GM19238 (cell line): ENCODE measurements at regions not wholly inside any gene's neighbourhood (a gene's known extent, or its start where the extent isn't known, plus 50 kb on each side); places are given as distances from the start of the nearest gene placed in this dataset.
A peak's percentile ranks its signal among the peaks of the same experiment; 100 is the strongest.
"Not testable (repeated sequence)": the region's sequence is repeated elsewhere in the genome, so short reads cannot be mapped to it uniquely, and the experiment has no call there.

Experiments used
- DNase-seq: peaks from one replicate; pipeline ENCODE4 v3.0.0; 2011; ENCODE audit warnings: low spot score; ENCODE audit not compliant: insufficient read length

DNA sequence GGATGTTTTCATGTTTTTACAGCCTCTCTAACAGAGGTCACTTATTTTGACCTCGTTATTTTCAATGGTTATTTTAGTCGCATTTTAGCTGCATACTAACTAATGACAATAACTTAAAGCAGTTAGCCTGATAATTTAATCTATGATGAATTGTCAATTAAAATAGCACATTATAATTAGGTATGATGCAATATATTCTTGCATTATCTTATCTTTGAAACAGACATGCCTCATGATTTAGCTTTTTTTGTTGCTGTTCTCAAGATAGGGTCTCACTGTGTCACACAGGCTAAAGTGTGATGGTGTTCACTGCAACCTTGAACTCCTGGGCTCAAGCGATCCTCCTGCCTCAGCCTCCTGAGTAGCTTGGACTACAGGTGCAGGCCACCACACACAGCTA is 126.4 kb downstream of the KBTBD2 start:
- DNase-seq: no peak

DNA sequence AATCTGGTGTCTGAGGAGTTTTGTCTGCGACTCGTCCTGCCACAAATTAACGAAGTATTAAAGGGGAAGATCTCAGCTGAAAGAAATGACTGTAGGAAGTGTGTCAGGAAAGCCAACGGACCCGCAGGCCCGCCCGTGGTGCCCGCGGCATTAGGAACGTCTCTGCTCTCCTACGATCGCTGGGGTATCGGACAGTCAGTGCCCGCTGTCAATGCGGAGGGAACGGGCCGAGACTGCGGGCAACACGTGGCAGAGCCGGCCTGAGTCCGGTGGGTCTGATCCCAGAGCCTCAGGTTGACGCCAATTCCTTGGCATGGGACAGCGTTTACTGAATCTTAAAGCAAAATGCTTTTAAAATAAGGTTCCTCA is 128.7 kb downstream of the KBTBD2 start:
- DNase-seq: no peak

DNA sequence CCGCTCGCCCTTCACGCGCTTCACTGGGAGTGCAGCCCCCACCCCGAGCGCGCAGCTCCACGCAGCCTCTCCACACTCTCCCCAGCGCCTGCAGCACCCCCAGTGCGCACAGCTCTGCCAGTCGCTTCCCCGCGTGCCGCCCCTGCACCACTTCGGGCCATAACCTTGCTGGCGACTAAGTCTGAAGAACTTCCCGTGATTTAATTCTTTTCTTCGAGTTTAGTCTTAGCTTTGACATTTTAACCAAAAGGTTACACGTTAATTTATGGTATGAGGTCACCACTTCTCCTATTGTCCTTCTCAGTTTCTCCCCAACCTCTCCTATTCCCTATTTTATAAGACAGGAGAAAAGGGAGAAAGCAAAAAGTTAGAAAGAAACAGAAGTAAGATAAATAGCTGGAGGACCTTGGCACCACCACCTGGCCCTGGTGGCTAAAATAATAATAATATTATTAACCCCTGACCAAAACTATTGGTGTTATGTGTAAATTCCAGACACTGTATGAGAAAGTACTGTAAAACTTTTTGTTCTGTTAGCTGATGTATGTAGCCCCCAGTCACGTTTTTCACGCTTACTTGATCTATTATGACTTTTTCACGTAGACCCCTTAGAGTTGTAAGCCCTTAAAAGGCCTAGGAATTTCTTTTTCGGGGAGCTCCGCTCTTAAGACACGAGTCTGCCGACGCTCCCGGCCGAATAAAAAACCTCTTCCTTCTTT is 129.2 kb downstream of the KBTBD2 start:
- not testable (repeated sequence) for DNase-seq

DNA sequence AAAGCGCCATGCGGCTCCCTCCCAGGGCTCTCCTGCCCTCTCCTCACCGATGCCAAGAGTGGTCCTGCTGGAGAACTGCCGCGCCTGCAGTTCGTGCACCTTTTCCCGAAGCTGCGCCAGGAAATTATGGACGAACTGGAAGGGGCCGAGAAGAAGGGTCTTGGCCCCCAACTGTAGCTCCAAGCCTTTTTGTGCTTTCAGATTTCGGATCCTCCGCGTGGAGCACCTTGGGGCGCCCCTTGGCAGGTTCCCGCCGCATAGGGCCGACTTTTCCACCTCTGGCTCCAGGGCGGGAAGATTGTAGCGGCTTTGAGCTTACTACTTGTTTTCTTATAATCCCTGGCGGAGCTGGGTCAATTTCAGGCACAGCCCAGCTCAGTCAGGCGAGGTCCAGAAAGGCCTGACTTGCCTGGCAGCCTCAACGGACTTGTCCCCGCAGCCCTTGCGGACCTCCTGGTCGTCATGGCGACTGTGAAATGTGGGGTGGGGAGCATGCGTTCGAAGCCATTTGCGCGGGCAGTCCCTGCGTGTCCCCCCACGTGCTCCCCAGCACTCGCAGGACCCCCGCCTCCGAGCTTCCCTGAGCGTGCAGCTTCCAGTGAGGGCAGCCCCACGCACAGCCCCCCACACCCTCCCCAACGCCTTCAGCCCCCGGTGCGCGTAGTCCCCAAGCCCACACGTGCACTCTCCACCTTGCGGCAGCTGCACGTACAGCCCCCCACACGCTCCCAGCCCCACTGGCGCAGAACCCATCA is 129.9 kb downstream of the KBTBD2 start:
- DNase-seq: no peak

DNA sequence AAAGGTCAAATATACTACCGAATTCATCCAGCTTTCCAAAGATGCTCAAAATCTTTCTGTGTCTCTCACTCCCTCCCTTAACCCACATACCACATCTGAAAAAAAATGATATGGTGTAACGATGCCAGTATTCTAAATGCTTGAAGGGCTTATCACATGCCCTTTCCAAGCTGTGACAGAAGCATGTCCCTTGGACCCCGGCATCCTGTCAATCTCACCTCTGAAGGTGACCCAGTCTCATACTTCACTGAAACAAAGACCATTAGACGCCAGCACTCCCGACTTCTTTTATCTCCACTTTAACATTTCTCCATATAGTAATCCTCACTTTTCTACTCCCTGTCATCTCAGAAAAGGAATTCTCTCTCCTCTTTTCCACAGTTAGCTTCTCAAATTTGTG is 130.8 kb downstream of the KBTBD2 start:
- DNase-seq: not testable (repeated sequence)

DNA sequence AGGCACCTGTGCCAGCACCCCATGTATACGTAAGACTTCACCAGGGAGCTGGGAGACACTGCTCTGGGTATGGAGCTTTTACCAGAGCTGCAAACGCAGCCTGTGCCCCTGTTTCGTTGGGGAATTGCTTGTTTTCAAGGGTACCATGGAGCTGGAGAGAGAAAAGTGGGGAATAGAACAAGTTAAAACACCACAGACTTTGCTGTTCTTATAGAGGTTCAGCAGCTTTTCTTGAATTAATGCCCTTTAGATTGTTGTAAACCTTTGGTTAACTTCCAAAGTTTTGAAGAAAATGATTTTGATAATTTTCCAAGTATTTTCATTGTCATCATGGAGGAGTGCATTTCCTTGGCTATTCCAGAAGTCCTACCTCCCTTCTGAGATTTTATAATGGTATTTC is 131.7 kb downstream of the KBTBD2 start:
- DNase-seq: not testable (repeated sequence)

DNA sequence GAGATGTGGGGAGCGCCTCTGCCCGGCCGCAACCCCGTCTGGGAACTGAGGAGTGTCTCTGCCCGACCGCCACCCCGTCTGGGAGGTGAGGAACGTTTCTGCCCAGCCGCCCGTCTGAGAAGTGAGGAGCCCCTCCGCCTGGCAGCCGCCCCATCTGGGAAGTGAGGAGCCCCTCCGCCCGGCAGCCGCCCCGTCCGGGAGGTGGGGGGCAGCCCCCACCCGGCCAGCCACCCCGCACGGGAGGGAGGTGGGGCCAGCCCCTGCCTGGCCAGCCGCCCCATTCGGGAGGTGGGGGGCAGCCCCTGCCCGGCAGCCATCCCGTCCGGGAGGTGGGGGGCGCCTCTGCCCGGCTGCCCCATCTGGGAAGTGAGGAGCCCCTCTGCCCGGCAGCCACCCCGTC is 137.7 kb downstream of the KBTBD2 start:
- DNase-seq: not testable (repeated sequence)

DNA sequence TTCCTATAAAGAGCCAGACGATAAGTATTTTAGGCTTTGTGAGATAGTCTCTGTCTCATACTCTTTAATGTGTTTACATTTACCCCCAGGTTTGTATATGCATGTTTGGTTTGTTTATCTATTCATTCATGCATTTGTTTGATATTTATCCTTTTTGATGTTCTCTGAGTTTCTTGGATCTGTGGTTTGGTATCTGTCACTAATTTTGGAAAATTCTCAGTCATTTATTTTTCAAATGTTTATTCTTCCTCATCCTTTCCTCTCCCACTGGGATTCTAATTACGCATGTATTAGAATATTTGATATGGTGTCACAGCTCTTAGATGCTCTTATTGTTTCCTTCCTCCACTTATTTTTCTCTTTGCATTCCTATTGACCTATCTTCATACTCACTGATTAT is 143.2 kb downstream of the KBTBD2 start:
- DNase-seq: not testable (repeated sequence)

DNA sequence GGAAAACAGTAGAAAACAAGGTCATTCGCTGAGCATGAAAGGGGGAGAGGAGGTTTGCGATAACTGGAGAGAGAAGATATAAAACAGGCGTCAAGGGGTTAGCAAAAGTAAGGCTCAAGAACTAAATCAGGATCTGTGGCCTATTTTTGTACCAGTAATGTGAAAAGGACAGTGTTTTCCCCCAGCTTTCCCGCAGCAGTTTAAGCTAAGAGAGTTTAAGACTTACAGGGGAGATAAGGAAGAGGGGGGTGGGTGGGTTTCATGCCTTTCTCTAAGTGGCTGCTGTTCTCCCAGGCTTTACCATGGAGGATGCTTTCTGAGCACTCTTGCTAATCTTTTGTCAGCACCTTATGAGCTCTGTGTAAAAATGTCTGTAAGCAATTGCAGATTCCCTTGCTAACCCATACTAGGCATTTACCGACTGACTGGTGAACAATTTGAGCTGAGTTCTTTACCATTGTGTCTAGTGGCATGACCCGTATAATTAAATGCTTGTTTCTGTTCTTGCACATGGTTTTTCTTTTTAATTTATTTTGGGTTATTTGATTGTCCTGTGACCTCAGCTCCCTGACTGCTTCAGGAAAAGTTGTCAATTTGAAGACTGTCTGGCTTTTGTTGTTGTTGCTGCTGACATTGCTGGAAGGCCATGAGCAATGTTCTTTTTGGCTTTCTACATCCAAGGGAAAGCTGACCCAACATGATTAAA is 144.0 kb downstream of the KBTBD2 start:
- DNase-seq: not testable (repeated sequence)

DNA sequence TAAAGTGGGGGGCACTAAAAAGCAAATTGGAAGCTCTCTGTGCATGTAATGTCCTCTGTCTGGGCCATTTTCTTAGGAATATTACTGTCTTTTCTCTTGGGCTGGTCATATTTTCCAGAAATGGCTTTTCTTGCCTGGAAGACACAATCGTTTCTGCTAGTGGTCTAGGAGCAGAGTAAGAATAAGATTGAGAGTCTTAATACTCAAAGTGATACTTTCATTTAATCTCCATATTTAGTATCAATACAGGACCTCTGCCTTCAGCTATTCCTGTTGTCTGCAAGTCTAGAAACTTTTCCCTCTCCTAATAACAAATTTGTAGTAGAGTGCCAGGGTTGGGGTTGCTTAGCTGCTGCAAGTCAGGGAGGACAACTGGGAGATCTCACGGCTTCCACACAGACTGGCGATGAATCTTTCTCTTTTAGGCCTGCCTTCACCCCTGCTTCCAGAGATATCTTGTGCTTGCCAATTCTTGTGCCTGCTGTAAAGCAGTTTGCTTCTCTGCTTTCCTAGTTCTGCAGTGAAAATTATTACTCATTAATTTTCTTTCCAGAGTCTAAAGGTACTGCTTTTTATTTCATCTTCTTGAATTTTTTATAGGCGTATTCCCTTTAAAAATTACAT is 149.6 kb downstream of the KBTBD2 start:
- not testable (repeated sequence) for DNase-seq

DNA sequence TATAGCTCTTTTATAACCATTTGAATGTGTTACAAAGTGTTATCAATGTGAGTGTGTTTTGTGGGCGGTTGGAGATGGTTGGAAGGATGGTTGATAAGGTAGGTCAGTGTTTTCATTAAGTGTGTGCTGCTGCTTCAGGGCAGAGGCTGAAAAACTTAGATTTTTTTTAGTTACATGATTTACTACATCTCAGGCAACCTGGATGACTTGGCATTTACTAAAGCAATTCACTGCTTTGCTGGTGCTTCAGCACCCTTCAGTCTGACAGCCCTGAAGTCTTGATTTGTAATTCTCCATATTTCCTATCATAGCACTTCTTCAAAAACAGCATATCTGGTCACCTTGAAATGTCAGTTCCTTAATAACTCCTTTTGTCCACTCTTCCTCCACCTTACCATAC is 151.8 kb downstream of the KBTBD2 start:
- DNase-seq: not testable (repeated sequence)

DNA sequence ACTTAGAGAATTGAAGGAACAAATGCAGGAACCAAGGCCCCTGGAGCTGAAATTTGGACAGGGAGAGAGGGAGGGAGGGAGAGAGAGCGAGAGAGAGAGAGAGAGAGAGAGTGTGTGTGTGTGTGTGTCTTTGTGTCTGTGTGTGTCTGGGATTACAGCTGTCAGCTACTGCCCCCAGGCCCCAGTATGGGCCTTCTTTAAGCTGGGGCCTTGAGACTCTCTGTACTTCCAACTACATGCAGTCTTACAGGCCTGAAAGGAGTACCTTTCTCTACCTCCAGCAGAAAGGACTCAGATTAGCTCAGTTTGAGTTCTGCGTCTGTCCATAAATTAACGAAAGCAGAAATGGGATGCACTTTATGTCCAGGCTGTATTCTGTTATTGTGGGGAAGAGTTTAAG is 153.2 kb downstream of the KBTBD2 start:
- not testable (repeated sequence) for DNase-seq

DNA sequence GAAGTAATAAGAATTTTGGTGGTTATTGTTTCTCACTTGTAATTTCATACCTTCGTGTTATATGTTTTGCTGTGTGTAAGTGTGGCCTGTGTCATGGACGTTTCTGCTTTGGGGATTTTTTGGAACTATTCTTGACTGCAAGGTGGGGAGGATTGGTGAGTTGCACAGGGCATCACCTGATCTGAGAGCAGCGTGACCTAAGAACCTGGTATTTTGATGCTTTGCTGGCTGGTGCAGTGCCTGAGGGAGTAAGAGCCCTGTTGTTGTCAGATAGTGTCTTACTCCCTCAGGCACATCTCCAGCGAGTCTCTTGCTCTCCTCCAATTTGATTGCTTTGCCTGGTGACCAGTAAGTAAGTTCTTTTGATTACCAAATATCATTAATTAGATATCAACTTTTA is 158.8 kb downstream of the KBTBD2 start:
- DNase-seq: not testable (repeated sequence)

DNA sequence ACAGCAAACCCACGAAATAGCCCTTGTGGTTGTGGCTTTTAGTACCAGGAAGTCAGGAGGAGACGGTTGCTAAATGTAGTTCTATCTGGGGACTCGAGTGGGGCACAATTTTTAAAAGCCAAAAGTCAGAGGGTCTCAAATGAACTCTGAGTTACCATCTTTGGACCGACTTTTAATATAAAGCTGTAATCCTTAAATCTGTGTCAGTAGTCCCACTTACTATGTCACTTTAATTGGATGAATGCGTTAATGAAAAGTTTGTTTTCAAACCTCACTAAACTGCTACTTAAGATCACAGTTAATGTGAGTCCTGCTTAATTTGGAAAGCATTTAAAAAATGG is 162.3 kb downstream of the KBTBD2 start:
- DNase-seq: not testable (repeated sequence)

DNA sequence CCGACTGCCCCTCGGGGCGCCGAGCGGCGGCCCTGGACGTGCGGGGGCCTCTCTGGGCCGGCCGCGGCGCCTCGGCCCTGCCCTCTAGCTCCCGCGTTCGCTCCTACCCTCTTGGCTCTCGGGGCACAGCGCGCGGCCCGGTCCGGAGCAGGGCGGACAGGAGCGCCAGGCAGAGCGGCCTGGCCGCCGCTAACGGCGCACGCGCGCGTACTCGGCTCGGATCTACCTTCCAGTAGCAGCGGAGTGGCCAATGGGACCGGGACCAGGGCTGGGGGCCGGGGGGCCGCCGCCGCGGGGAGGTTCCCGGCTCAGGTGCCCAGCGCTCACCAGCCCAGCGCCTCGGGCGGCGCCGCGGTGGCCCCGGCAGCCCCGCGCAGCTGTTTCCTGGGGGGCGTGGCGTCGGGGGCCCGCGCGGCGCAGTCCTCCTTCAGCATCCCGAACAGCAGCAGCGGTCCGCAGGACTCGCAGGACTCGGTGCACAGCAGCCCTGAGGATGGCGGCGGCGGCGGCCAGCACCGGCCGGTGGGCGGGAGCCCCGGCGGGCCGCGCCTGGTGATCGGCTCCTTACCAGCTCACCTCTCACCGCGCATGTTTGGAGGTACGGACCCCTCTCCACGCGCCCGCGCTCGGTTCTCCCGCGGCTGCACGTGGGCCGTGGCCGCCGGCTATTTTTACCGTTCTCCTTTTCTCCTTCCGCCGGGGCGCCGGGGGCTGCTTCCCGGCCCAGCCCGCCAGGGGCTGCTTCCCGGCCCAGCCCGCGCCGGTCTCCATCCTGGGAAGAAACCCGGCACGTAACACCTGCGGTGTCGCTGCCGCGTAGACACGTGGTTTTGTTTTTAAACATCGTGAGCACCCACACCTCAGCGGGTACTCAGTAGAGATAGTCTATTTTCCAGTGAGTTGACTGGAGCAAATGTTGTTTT is 162.9 kb downstream of the KBTBD2 start:
- DNase-seq: peak; percentile 1

DNA sequence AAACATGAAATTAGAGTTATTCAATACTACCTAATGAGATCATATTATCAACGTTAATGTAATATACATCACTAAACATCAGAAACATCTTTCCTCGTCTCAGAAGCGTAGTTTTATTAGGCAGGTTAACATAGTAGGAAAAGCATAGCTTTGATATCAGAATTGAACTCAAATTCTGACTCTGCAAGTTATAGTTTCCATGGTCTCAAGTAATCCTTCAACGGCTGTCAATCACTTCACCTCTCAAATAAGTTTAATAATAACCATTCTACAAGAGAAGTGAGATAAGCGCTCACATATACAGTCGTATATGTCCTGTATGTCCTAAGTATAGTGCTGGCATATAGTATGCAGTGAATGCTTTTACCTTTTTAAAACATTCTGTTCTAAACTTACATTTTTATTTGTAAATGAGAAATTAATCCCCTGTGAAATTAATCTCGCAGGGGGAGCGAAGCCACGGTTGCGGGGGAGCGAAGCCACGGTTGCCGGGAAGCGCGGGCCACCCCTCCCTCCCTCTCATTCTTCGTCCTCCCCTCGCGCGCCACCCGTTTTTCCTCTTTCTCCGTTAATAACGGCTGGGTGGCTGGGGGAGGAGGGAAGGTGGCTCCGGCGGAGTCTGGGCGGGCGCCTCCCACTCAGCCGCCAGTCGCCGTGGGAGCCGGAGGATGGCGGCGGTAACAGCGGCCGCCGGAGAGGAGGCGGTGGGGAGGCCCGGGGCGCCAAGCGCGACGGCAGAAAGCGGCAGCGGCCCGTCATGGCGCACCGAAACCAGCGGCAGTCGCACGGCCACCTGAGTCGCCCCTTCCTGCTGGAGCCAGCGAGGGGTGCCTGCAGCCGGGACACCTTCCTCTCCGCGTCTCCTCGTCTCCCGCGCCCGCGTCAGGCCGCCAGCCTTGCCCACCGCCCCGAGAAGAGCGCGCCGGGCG is 163.8 kb downstream of the KBTBD2 start:
- peak; percentile 5 for DNase-seq

DNA sequence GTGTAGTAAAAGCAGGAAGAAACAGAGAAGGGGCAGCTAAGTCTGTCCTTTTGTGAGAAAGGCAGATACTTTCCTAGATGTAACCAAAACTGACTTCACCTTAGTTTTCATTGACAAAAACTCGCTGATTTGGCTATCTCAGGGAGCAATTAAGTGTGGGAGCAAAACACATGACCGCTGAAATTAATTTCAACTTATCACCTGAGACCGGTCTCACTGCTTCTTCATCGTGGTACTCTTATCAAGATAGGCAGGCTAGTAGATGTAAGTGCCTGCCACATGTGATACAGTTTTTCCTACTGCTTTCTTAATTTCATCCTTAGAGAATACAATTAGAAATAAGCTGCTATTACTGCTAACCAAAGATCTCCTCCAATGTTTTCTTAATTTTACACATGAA is 168.7 kb downstream of the KBTBD2 start:
- DNase-seq: not testable (repeated sequence)

DNA sequence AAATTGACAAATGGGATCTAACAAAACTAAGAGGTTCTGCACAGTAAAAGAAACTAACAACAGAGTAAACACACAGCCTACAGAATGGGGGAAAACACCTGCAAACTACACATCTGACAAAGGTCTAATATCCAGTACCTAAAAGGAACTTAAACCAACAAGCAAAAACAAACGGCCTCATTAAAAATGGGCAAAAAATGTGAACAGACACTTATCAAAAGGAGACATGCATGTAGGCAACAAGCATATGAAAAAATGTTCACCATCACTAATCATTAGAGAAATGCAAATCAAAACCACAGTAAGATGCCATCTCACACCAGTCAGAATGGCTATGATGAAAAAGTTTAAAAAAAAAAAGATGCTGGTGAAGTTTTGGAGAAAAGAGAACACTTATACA is 197.4 kb downstream of the KBTBD2 start:
- no peak for DNase-seq

DNA sequence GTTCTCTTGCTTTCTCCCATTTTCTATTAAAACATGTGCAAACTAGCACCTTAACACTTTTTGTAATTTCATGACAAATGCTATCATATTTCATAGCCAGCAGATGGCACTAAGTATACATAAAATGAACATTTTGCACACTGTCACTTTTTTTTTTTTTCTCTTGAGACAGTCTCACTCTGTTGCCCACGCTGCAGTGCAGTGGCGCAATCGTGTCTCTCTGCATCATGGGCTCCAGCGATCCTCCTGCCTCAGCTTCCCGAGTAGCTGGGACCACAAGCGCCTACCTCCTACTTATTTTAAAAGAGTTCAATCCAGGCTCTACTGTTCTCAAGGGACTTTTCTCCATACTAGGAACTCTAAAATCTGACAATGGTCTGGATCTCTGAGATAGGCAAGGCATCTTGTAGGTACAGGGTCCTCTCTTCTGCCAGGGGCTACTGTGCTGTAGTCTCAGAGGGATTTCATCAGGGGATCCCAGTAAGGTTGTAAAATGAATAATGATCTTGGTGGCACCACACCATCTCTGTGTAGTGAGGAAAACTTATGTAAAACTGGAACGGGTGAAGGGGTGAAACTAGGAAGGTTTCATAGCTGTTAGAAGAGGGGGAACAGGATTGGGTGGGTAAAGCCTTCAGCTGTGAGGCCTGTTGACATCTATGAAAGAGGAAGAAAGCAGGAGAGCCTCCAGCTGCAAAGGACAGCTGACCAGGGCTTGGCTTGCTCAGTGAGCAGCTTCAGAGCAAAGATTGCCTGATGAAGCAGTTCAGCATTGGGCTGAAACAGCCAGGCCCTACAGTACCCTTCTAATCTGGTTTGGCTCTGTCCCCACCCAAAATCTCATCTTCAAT is 196.9 kb downstream of the AVL9 start:
- DNase-seq: not testable (repeated sequence)
